GM23338 (cell line): ENCODE measurements at regions not wholly inside any gene's neighbourhood (a gene's known extent, or its start where the extent isn't known, plus 50 kb on each side); places are given as distances from the start of the nearest gene placed in this dataset.

Experiments
- ATAC-seq: fragments of 200-7000 bp; cut with Tn5 transposase; 3 replicates; pipeline ENCODE4 v1.9.1; 2020
- DNase-seq: peaks from one replicate; pipeline ENCODE4 v3.0.0-alpha.2; 2015; ENCODE audit warnings: low spot score
- H2AFZ ChIP-seq: fragments of 200-600 bp; sonication (generic); 2 replicates; pipeline ENCODE4 v1.8.0; 2016; ENCODE audit warnings: antibody characterized with exemption, mild to moderate bottlenecking, moderate library complexity
- H3F3A ChIP-seq: fragments of 200-600 bp; sonication (generic); replicated peaks from 2 replicates; pipeline ENCODE4 v1.8.0; 2017; ENCODE audit warnings: antibody characterized with exemption, mixed run types, low read depth
- H3K27ac ChIP-seq: fragments of 200-600 bp; sonication (generic); 2 replicates; pipeline ENCODE4 v1.6.1; 2016; ENCODE audit warnings: low read depth
- H3K27me3 ChIP-seq: fragments of 200-600 bp; sonication (generic); 2 replicates; pipeline ENCODE4 v1.8.0; 2016; ENCODE audit warnings: mild to moderate bottlenecking, mixed run types, moderate library complexity; ENCODE audit not compliant: insufficient read depth
- H3K36me3 ChIP-seq: fragments of 200-600 bp; sonication (generic); 2 replicates; pipeline ENCODE4 v1.8.0; 2016; ENCODE audit warnings: mild to moderate bottlenecking; ENCODE audit not compliant: insufficient read depth
- H3K4me1 ChIP-seq: fragments of 200-600 bp; sonication (generic); 2 replicates; pipeline ENCODE4 v1.8.0; 2016; ENCODE audit warnings: mild to moderate bottlenecking, moderate library complexity; ENCODE audit not compliant: insufficient read depth
- H3K4me2 ChIP-seq: fragments of 200-600 bp; sonication (generic); 2 replicates; pipeline ENCODE4 v1.7.1; 2017; ENCODE audit warnings: mixed run types
- H3K4me3 ChIP-seq: fragments of 200-600 bp; sonication (generic); 2 replicates; pipeline ENCODE4 v1.6.1; 2016; ENCODE audit warnings: mixed run types
- H3K79me2 ChIP-seq: fragments of 200-600 bp; sonication (generic); replicated peaks from 2 replicates; pipeline ENCODE4 v1.8.0; 2017; ENCODE audit warnings: mild to moderate bottlenecking; ENCODE audit not compliant: insufficient read depth
- H3K9me2 ChIP-seq: fragments of 200-600 bp; sonication (generic); 2 replicates; pipeline ENCODE4 v1.8.0; 2017; ENCODE audit not compliant: insufficient read depth
- H4K20me1 ChIP-seq: fragments of 200-600 bp; sonication (generic); replicated peaks from 2 replicates; pipeline ENCODE4 v1.8.0; 2017; ENCODE audit warnings: mild to moderate bottlenecking; ENCODE audit not compliant: insufficient read depth
- H3K27ac Mint-ChIP-seq: 2 replicates; pipeline ENCODE4 v1.8.0; 2020; ENCODE audit warnings: inconsistent platforms, mild to moderate bottlenecking, moderate library complexity, mixed read lengths
- H3K27me3 Mint-ChIP-seq: 3 replicates; pipeline ENCODE4 v1.8.0; 2022; ENCODE audit warnings: low read depth, mild to moderate bottlenecking, moderate library complexity, mixed read lengths, inconsistent platforms; ENCODE audit not compliant: insufficient read depth, poor library complexity
- H3K36me3 Mint-ChIP-seq: 3 replicates; pipeline ENCODE4 v1.8.0; 2021; ENCODE audit warnings: low read depth, mild to moderate bottlenecking, inconsistent platforms, moderate library complexity, mixed read lengths
- H3K4me1 Mint-ChIP-seq: 3 replicates; pipeline ENCODE4 v1.8.0; 2020; ENCODE audit warnings: mild to moderate bottlenecking, inconsistent platforms, mixed read lengths
- H3K4me3 Mint-ChIP-seq: 3 replicates; pipeline ENCODE4 v1.8.0; 2021; ENCODE audit warnings: moderate library complexity, mild to moderate bottlenecking, inconsistent platforms, mixed read lengths
- H3K9me3 Mint-ChIP-seq: 3 replicates; pipeline ENCODE4 v1.8.0; 2020; ENCODE audit warnings: moderate library complexity, mild to moderate bottlenecking, inconsistent platforms, mixed read lengths
- CREB1 ChIP-seq: fragments of 250-450 bp; sonication (Bioruptor Pico); IDR thresholded peaks from 2 replicates; pipeline ENCODE4 v1.5.0; 2020; ENCODE audit warnings: low read depth, mild to moderate bottlenecking, moderate library complexity
- EZH2phosphoT487 ChIP-seq: fragments of 200-600 bp; sonication (generic); IDR thresholded peaks from one replicate; pipeline ENCODE4 v1.8.1; 2018; ENCODE audit warnings: antibody characterized with exemption; ENCODE audit not compliant: unreplicated experiment
- JUNB ChIP-seq: IDR thresholded peaks from one replicate; pipeline ENCODE4 v1.6.1; 2016; ENCODE audit warnings: antibody characterized with exemption; ENCODE audit not compliant: unreplicated experiment
- NANOG ChIP-seq: IDR thresholded peaks from 2 replicates; pipeline ENCODE4 v1.6.1; 2016; ENCODE audit warnings: antibody characterized with exemption, borderline replicate concordance
- POLR2AphosphoS5 ChIP-seq: IDR thresholded peaks from 2 replicates; pipeline ENCODE4 v1.6.1; 2016; ENCODE audit warnings: antibody characterized with exemption, low read depth
- STAT1 ChIP-seq: IDR thresholded peaks from one replicate; pipeline ENCODE4 v1.6.1; 2016; ENCODE audit warnings: antibody characterized with exemption; ENCODE audit not compliant: unreplicated experiment
- ZNF114 ChIP-seq: fragments of 250-450 bp; sonication (Bioruptor Pico); IDR thresholded peaks from 2 replicates; pipeline ENCODE4 v1.5.0; 2020; ENCODE audit warnings: mild to moderate bottlenecking, moderate library complexity
- ZNF331 ChIP-seq: fragments of 250-450 bp; sonication (Bioruptor Pico); IDR thresholded peaks from 2 replicates; pipeline ENCODE4 v1.5.0; 2020; ENCODE audit warnings: low read depth, mild to moderate bottlenecking, moderate library complexity
- TF ChIP-seq, protein P1 (sequence below): IDR thresholded peaks from one replicate; pipeline ENCODE4 v1.6.1; 2018; ENCODE audit warnings: antibody characterized with exemption; ENCODE audit not compliant: unreplicated experiment
- TF ChIP-seq, protein P2 (sequence below), 2 experiments: fragments of 200-600 bp in 1 of 2; sonication (generic) in 1 of 2; conservative IDR thresholded peaks; 2 replicates each; pipeline versions ENCODE4 v1.5.1 to v1.6.1; 2016 to 2017; ENCODE audit warnings: antibody characterized with exemption in 2 of 2, low read depth in 2 of 2, mild to moderate bottlenecking in 2 of 2, moderate library complexity in 1 of 2
- TF ChIP-seq, protein P3 (sequence below): IDR thresholded peaks from 2 replicates; pipeline ENCODE4 v1.6.1; 2016; ENCODE audit warnings: antibody characterized with exemption

DNA sequence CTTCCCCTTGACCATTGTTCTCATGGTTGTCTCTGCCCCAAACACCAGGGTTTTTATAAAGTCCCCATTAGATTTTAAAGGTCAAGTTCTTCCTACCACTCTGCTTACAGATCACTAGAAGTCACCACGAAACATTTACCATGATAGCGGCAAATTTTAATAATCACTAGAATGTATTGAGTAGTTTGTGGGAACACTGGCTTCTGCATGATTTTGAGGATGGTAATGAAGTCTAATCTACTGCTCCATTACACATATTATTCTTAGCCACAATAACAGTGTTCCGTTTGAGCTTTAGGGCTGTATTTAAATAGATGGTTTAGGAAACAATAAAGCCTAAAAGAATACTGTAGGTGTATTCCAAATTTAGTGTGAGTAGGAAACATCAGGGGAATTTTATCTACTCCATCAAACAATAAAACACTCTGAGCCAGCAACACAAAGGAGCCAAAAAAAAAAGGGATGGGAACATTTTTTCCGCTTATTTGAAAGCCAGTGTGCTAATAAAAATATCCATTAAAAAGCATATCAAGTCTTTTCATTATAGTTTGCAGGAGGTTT, 49.7 kb downstream of the KLF12 start:
- Histone ChIP-seq H3K4me1 (0 out of 2 replicates have a peak, but pooled peaks cover 5% of the 10 kb centered on the region), H3K79me2 (peaks cover 13% of the 10 kb centered on the region; the same call in 1 of the 2 replicates), H3F3A (no peaks in the 10 kb centered on the region), H3K9me2 (no peaks in the 10 kb centered on the region), H3K4me3 (no peak overlapping the region), H3K27me3 (no peaks in the 10 kb centered on the region), H3K27ac (no peak overlapping the region), H3K4me2 (no peak overlapping the region), H4K20me1 (no peaks in the 10 kb centered on the region), H3K36me3 (no peaks in the 10 kb centered on the region), H2AFZ (no peak overlapping the region)
- Mint-ChIP-seq H3K4me3 (no peak overlapping the region), H3K4me1 (peaks cover 13% of the 10 kb centered on the region; the same call in 2 of the 3 replicates), H3K9me3 (no peaks in the 10 kb centered on the region), H3K27me3 (peaks cover 2% of the 10 kb centered on the region), H3K36me3 (no peaks in the 10 kb centered on the region; the same call in 2 of the 3 replicates), H3K27ac (no peak overlapping the region)
- ATAC-seq: no peak
- no peak for DNase-seq
- TF ChIP-seq, protein P1, sequence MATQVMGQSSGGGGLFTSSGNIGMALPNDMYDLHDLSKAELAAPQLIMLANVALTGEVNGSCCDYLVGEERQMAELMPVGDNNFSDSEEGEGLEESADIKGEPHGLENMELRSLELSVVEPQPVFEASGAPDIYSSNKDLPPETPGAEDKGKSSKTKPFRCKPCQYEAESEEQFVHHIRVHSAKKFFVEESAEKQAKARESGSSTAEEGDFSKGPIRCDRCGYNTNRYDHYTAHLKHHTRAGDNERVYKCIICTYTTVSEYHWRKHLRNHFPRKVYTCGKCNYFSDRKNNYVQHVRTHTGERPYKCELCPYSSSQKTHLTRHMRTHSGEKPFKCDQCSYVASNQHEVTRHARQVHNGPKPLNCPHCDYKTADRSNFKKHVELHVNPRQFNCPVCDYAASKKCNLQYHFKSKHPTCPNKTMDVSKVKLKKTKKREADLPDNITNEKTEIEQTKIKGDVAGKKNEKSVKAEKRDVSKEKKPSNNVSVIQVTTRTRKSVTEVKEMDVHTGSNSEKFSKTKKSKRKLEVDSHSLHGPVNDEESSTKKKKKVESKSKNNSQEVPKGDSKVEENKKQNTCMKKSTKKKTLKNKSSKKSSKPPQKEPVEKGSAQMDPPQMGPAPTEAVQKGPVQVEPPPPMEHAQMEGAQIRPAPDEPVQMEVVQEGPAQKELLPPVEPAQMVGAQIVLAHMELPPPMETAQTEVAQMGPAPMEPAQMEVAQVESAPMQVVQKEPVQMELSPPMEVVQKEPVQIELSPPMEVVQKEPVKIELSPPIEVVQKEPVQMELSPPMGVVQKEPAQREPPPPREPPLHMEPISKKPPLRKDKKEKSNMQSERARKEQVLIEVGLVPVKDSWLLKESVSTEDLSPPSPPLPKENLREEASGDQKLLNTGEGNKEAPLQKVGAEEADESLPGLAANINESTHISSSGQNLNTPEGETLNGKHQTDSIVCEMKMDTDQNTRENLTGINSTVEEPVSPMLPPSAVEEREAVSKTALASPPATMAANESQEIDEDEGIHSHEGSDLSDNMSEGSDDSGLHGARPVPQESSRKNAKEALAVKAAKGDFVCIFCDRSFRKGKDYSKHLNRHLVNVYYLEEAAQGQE: no peak
- no peak for TF ChIP-seq ZNF114 (CRISPR knock-in tag)
- TF ChIP-seq NANOG: no peak
- TF ChIP-seq CREB1 (CRISPR knock-in tag): no peak
- TF ChIP-seq ZNF331: no peak
- TF ChIP-seq, protein P2, sequence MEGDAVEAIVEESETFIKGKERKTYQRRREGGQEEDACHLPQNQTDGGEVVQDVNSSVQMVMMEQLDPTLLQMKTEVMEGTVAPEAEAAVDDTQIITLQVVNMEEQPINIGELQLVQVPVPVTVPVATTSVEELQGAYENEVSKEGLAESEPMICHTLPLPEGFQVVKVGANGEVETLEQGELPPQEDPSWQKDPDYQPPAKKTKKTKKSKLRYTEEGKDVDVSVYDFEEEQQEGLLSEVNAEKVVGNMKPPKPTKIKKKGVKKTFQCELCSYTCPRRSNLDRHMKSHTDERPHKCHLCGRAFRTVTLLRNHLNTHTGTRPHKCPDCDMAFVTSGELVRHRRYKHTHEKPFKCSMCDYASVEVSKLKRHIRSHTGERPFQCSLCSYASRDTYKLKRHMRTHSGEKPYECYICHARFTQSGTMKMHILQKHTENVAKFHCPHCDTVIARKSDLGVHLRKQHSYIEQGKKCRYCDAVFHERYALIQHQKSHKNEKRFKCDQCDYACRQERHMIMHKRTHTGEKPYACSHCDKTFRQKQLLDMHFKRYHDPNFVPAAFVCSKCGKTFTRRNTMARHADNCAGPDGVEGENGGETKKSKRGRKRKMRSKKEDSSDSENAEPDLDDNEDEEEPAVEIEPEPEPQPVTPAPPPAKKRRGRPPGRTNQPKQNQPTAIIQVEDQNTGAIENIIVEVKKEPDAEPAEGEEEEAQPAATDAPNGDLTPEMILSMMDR (conservative IDR thresholded peaks at IDR 0.05; ENCODE audit: low read depth in 2 of 2): no peak
- no peak for TF ChIP-seq STAT1
- TF ChIP-seq JUNB: no peak
- TF ChIP-seq POLR2AphosphoS5: no peak
- TF ChIP-seq, protein P3, sequence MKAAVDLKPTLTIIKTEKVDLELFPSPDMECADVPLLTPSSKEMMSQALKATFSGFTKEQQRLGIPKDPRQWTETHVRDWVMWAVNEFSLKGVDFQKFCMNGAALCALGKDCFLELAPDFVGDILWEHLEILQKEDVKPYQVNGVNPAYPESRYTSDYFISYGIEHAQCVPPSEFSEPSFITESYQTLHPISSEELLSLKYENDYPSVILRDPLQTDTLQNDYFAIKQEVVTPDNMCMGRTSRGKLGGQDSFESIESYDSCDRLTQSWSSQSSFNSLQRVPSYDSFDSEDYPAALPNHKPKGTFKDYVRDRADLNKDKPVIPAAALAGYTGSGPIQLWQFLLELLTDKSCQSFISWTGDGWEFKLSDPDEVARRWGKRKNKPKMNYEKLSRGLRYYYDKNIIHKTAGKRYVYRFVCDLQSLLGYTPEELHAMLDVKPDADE: no peak
- no peak for TF ChIP-seq EZH2phosphoT487
